Fibroblast of skin of left biceps (primary cell): ENCODE measurements at regions not wholly inside any gene's neighbourhood (a gene's known extent, or its start where the extent isn't known, plus 50 kb on each side); places are given as distances from the start of the nearest gene placed in this dataset.

Source experiments
- DNase-seq, 2 experiments: peaks; one replicate each; pipeline ENCODE4 v3.0.0-alpha.2; 2013; ENCODE audit warnings: low read depth in 2 of 2

GRCh38 chr9:115730845-115731244, 422.7 kb upstream of the PAPPA start:
- no peak for DNase-seq

DNA sequence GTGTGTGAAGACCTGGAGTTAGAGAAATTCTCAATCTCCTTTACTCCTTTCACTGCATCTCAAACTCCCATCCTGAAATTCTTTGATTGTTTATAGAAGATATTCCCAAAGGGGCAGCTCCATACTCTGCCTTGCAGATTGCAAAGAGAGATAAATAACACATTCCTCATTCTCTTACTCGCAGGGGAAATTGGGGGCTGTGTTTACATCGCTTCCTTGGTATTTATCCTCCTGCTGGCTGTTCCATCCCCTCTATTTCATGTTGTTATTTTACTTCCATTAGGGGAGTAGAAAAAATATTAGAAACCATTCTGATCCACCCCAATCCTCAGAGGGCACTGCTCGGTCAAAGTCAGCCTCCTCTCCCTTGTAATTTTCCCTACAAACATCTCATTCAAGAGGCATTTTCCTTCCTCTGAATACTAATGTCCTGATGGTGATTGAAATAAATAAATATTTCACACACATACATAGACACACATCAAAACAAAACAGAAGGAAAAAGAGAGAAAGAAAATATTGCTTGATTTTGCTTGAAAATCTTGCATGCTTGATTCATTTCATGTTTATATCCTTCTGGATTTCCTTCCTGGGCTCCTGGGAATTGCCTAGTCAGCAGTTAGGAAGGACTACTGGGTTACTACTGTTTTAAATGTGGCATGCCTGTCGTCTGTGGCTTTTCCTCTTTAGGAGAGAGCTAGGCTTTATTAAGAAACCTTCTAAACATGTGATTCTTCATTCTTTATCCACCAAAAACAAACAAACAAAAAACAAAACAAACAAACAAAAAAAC, 420.1 kb upstream of the PAPPA start:
- no peak for DNase-seq

- no peak for DNase-seq
These were observed 414.3 kb upstream of the PAPPA start for GRCh38 chr9:115739096-115739875.

DNA sequence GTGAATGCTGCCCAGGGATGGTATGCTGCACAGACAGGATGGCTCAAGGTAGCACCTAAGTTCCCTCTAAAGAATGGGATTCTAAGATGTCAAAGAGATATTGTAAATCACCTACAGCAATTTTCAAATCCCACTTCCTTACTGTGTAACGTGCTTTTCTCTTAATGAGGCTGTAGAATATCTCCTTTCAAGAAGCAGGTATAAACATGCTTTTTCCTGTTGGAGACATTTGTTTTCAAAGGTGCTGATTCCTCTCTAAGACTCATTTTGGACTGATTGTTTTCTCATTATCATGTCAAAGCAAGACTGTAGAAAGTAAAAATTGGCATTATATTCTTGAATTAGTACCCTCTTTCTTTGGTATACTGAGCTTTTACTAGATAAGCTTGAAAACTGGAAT, 412.6 kb upstream of the PAPPA start:
- DNase-seq, result no peak

- no peak for DNase-seq
These were observed 409.6 kb upstream of the PAPPA start for GRCh38 chr9:115743709-115744605.

DNA sequence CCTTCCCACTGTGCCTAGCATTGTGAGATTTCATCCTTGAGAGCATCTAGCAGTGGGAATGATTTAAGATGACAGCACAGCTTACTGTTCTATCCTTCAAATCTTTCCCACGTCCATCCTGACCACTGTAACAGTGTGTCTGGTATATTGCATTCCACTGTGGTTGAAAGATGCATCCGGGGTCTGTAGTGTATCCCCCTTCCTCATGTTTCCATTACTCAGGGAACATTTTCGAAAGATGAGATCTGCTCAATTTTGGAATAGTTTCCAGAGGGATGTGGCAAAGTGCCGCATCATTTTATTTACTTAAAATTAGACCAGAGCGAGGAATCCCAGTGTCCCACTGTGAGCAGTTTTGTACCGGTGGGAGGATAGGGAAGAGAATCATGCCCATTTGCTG, 407.1 kb upstream of the PAPPA start:
- DNase-seq, result peak; percentile 65 to 66

GRCh38 chr9:115747731-115748130, 405.9 kb upstream of the PAPPA start:
- no peak for DNase-seq

- DNase-seq, result no peak
These were observed 396.9 kb upstream of the PAPPA start for GRCh38 chr9:115756736-115757135.

DNA sequence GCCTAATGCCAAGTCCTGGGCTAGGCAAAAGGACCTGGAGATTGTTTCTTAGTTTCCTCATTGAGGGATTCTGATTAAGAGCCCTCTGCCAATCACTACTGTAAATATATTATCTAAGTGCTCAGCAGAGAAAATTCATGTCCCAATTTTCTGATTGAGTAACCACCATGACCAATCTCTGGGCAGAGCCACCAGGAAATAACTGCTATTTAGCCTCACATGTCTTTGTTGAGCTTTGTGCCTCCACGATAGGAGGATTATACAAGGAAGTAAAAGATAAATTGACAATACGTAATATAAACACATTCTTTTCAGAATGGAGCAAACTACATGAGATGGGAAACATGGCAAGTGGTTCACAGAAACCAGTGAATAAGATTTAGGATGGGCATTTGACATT, 396.1 kb upstream of the PAPPA start:
- DNase-seq, result no peak

- DNase-seq, result no peak
These were observed 395.1 kb upstream of the PAPPA start for GRCh38 chr9:115758441-115758840.

GRCh38 chr9:115759426-115759825, 394.2 kb upstream of the PAPPA start:
- no peak for DNase-seq

- DNase-seq, result no peak
These were observed 388.9 kb upstream of the PAPPA start for GRCh38 chr9:115764645-115765044.

GRCh38 chr9:115765060-115765459, 388.5 kb upstream of the PAPPA start:
- DNase-seq, result no peak

DNA sequence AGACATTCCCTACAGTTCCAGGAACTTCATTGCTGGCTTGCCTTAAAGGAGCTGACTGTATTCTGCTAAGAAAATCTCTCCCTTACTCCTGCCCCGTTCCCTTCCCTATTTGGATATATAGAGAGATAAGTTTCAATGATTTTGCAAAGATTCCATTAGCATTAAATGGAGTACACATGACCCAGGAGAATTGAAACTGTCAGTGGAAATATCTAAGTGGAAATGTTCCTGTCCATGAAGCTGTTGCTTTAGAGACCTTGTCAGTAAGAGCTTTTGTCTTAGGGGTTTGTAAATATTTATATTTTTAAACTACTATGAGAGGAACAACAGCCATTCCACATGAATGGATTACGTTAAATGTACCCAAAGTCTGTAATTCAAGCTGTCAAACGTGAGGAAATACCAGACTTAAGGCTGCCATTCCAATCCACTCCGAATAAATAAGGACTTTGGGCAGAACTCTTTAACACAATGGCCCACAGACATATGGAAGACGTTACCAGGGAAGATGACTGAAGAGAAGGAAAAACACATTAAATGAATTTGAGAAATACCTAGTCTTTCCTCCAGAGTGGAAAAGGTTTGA, 387.1 kb upstream of the PAPPA start:
- no peak for DNase-seq

- DNase-seq, result no peak
These were observed 383.1 kb upstream of the PAPPA start for GRCh38 chr9:115770521-115770920.

DNA sequence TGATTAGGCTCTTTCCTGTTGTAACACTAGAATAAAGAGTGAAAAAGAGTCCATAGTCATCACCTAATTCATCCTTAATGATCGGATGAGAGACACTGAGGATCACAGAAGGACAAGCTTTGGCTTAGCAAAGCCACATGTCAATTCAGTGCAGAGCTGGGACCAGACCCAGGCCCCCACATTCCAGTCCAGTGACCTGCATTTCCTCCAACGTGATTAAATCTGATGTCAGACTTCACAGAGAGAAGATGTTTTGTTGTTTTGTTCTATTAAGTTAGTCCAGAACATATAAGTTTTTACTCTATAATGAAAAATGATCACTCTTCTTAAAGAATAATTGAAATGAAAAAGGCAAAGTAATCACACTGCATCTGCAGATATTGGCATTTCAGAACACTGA, 377.9 kb upstream of the PAPPA start:
- no peak for DNase-seq

GRCh38 chr9:115777610-115778009, 376.0 kb upstream of the PAPPA start:
- DNase-seq, result no peak

GRCh38 chr9:115781070-115781736, 372.4 kb upstream of the PAPPA start:
- no peak for DNase-seq

- peak in 1 of 2 experiments; percentile 31 for DNase-seq
These were observed 367.3 kb upstream of the PAPPA start for GRCh38 chr9:115786321-115786720.

- no peak for DNase-seq
These were observed 363.1 kb upstream of the PAPPA start for GRCh38 chr9:115790520-115790919.

- peak; percentile 20 to 29 for DNase-seq
These were observed 358.6 kb upstream of the PAPPA start for GRCh38 chr9:115794921-115795475.
